ENCODE measurements at regions not wholly inside any gene's neighbourhood (a gene's known extent, or its start where the extent isn't known, plus 50 kb on each side); places are given as distances from the start of the nearest gene placed in this dataset.

GRCh38 chr2:173652311-173652710 is 297.6 kb downstream of the CDCA7 start:
- TF ChIP-seq CTCF (IDR thresholded peaks at IDR 0.05; ENCODE audit: insufficient read depth, low read length, poor library complexity, severe bottlenecking) = no peak
- no peak for TF ChIP-seq EZH2phosphoT487 (conservative IDR thresholded peaks at IDR 0.05; ENCODE audit: low read length)
